Activated CD8-positive, alpha-beta T cell treated with anti-CD3 and anti-CD28 coated beads, Interleukin-2, amount 10 ng/mL, durations not matched to agents 7 days and 5 days (primary cell): ENCODE measurements at regions not wholly inside any gene's neighbourhood (a gene's known extent, or its start where the extent isn't known, plus 50 kb on each side); places are given as distances from the start of the nearest gene placed in this dataset.
"Not testable (repeated sequence)": the region's sequence is repeated elsewhere in the genome, so short reads cannot be mapped to it uniquely, and the experiment has no call there.

Source experiments
- ATAC-seq: fragments of 150-1000 bp; cut with Tn5 transposase; one replicate; pipeline ENCODE4 v1.10.0; 2021; ENCODE audit warnings: moderate library complexity
- CTCF ChIA-PET: fragments of 350-600 bp; sonication (Branson Sonifier 250); formaldehyde crosslinking; loops from one replicate; lab custom pipeline; 2021; ENCODE audit warnings: antibody characterized with exemption; lab: Charles Lee
- POLR2A ChIA-PET: fragments of 350-600 bp; sonication (Branson Sonifier 250); formaldehyde crosslinking; loops from one replicate; lab custom pipeline; 2021; ENCODE audit warnings: antibody characterized with exemption; lab: Charles Lee
- DNase-seq: peaks from one replicate; pipeline ENCODE4 v3.0.0-alpha.2; 2020
- H3K27ac Mint-ChIP-seq: one replicate; pipeline ENCODE4 v1.8.0; 2021; ENCODE audit warnings: mild to moderate bottlenecking, mixed read lengths
- H3K27me3 Mint-ChIP-seq: one replicate; pipeline ENCODE4 v1.8.0; 2021; ENCODE audit warnings: low read depth, mixed read lengths
- H3K36me3 Mint-ChIP-seq: one replicate; pipeline ENCODE4 v1.8.0; 2021; ENCODE audit warnings: low read depth, mixed read lengths
- H3K4me1 Mint-ChIP-seq: one replicate; pipeline ENCODE4 v1.8.0; 2021; ENCODE audit warnings: low read depth, mixed read lengths
- H3K4me3 Mint-ChIP-seq: one replicate; pipeline ENCODE4 v1.8.0; 2021; ENCODE audit warnings: mild to moderate bottlenecking, mixed read lengths
- H3K9me3 Mint-ChIP-seq: one replicate; pipeline ENCODE4 v1.8.0; 2022; ENCODE audit warnings: mixed read lengths; ENCODE audit not compliant: insufficient read depth

GRCh38 chr3:187507266-187507665 is 139.1 kb downstream of the RTP4 start:
- DNase-seq (no peak), ATAC-seq (no peak)
- no peak overlapping the region for H3K4me3 Mint-ChIP-seq
- H3K36me3 Mint-ChIP-seq: no peaks in the 10 kb centered on the region
- no peaks in the 10 kb centered on the region for H3K9me3 Mint-ChIP-seq
- H3K27ac Mint-ChIP-seq: no peak overlapping the region
- CTCF ChIA-PET: no interaction called here
- POLR2A ChIA-PET: no interaction called here
- H3K27me3 Mint-ChIP-seq: peaks cover 2% of the 10 kb centered on the region
- H3K4me1 Mint-ChIP-seq: no peaks in the 10 kb centered on the region

GRCh38 chr3:187504435-187504834 is 136.2 kb downstream of the RTP4 start:
- ATAC-seq (no peak), DNase-seq (no peak)
- ChIA-PET POLR2A (no interaction called here), CTCF (no interaction called here)
- H3K9me3 Mint-ChIP-seq: no peaks in the 10 kb centered on the region
- H3K27ac Mint-ChIP-seq: no peak overlapping the region
- H3K4me3 Mint-ChIP-seq: no peak overlapping the region
- no peaks in the 10 kb centered on the region for H3K4me1 Mint-ChIP-seq
- H3K36me3 Mint-ChIP-seq: no peaks in the 10 kb centered on the region
- peaks cover 6% of the 10 kb centered on the region for H3K27me3 Mint-ChIP-seq

- Mint-ChIP-seq H3K27ac (no peak overlapping the region), H3K9me3 (no peaks in the 10 kb centered on the region), H3K27me3 (peaks cover 19% of the 10 kb centered on the region), H3K36me3 (no peaks in the 10 kb centered on the region), H3K4me3 (no peak overlapping the region), H3K4me1 (no peaks in the 10 kb centered on the region)
- ATAC-seq: no peak
- CTCF ChIA-PET: interaction anchor here (0.7 kb wide), 1 partner anchor 129 kb away, joined by 3 read pairs; no protein-coding TSS in a partner anchor
- POLR2A ChIA-PET: no interaction called here
- DNase-seq: no peak
Observed at GRCh38 chr3:187498211-187498724, 130.1 kb downstream of the RTP4 start.

- no peaks in the 10 kb centered on the region for H3K4me1 Mint-ChIP-seq
- H3K36me3 Mint-ChIP-seq: no peaks in the 10 kb centered on the region
- peaks cover 19% of the 10 kb centered on the region for H3K27me3 Mint-ChIP-seq
- CTCF ChIA-PET: interaction anchor here (1.5 kb wide), 1 partner anchor 178 kb away, joined by 4 read pairs; no protein-coding TSS in a partner anchor
- ATAC-seq (no peak), DNase-seq (no peak)
- no peak overlapping the region for H3K27ac Mint-ChIP-seq
- no peak overlapping the region for H3K4me3 Mint-ChIP-seq
- POLR2A ChIA-PET: no interaction called here
- H3K9me3 Mint-ChIP-seq: no peaks in the 10 kb centered on the region
Observed at GRCh38 chr3:187497052-187497451, 128.9 kb downstream of the RTP4 start.

GRCh38 chr3:187494056-187494455 is 125.9 kb downstream of the RTP4 start:
- ATAC-seq, POLR2A ChIA-PET: not testable (repeated sequence)

GRCh38 chr3:187491371-187491770 is 123.2 kb downstream of the RTP4 start:
- H3K4me3 Mint-ChIP-seq: no peak overlapping the region
- no peaks in the 10 kb centered on the region for H3K36me3 Mint-ChIP-seq
- no peak overlapping the region for H3K27ac Mint-ChIP-seq
- H3K4me1 Mint-ChIP-seq: no peaks in the 10 kb centered on the region
- peaks cover 13% of the 10 kb centered on the region for H3K27me3 Mint-ChIP-seq
- no peak for DNase-seq
- CTCF ChIA-PET: no interaction called here
- ATAC-seq: no peak
- POLR2A ChIA-PET: no interaction called here
- H3K9me3 Mint-ChIP-seq: no peaks in the 10 kb centered on the region

More at GRCh38 chr3:187494056-187494455, 125.9 kb downstream of the RTP4 start:
- H3K27ac Mint-ChIP-seq, DNase-seq, H3K9me3 Mint-ChIP-seq, CTCF ChIA-PET, H3K36me3 Mint-ChIP-seq, H3K4me1 Mint-ChIP-seq, H3K4me3 Mint-ChIP-seq: not testable (repeated sequence)
- H3K27me3 Mint-ChIP-seq: peaks cover 15% of the 10 kb centered on the region

GRCh38 chr3:187490366-187490765 is 122.2 kb downstream of the RTP4 start:
- no peaks in the 10 kb centered on the region for H3K9me3 Mint-ChIP-seq
- H3K27me3 Mint-ChIP-seq: peaks cover 15% of the 10 kb centered on the region
- no peaks in the 10 kb centered on the region for H3K36me3 Mint-ChIP-seq
- H3K27ac Mint-ChIP-seq: no peak overlapping the region
- ATAC-seq (no peak), DNase-seq (no peak)
- no peaks in the 10 kb centered on the region for H3K4me1 Mint-ChIP-seq
- POLR2A ChIA-PET: no interaction called here
- CTCF ChIA-PET: no interaction called here
- no peak overlapping the region for H3K4me3 Mint-ChIP-seq

GRCh38 chr3:187484547-187485295 is 116.5 kb downstream of the RTP4 start:
- Mint-ChIP-seq H3K4me1 (no peaks in the 10 kb centered on the region), H3K27ac (no peak overlapping the region), H3K9me3 (no peaks in the 10 kb centered on the region), H3K27me3 (peaks cover 8% of the 10 kb centered on the region), H3K36me3 (no peaks in the 10 kb centered on the region), H3K4me3 (no peak overlapping the region)
- DNase-seq (no peak), ATAC-seq (no peak)
- ChIA-PET CTCF (no interaction called here), POLR2A (interaction anchor here (0.6 kb wide), 1 partner anchor 20 kb away, joined by 3 read pairs; no protein-coding TSS in a partner anchor)

- peaks cover 4% of the 10 kb centered on the region for H3K9me3 Mint-ChIP-seq
- H3K27me3 Mint-ChIP-seq: peaks cover 2% of the 10 kb centered on the region
- POLR2A ChIA-PET: no interaction called here
- no peaks in the 10 kb centered on the region for H3K4me1 Mint-ChIP-seq
- H3K27ac Mint-ChIP-seq: no peak overlapping the region
- DNase-seq (no peak), ATAC-seq (no peak)
- no peak overlapping the region for H3K4me3 Mint-ChIP-seq
- CTCF ChIA-PET: no interaction called here
- no peaks in the 10 kb centered on the region for H3K36me3 Mint-ChIP-seq
Observed at GRCh38 chr3:187481426-187481825, 113.2 kb downstream of the RTP4 start.

- H3K27ac Mint-ChIP-seq, ATAC-seq, H3K4me1 Mint-ChIP-seq, DNase-seq, H3K27me3 Mint-ChIP-seq, H3K36me3 Mint-ChIP-seq, H3K4me3 Mint-ChIP-seq, POLR2A ChIA-PET, CTCF ChIA-PET: not testable (repeated sequence)
- H3K9me3 Mint-ChIP-seq: peaks cover 28% of the 10 kb centered on the region
Observed at GRCh38 chr3:187475613-187476012, 107.4 kb downstream of the RTP4 start.

- Mint-ChIP-seq H3K27me3 (no peaks in the 10 kb centered on the region), H3K4me1 (no peaks in the 10 kb centered on the region), H3K27ac (no peak overlapping the region), H3K9me3 (peaks cover 28% of the 10 kb centered on the region), H3K4me3 (no peak overlapping the region), H3K36me3 (peaks cover 2% of the 10 kb centered on the region)
- CTCF ChIA-PET: no interaction called here
- DNase-seq (no peak), ATAC-seq (no peak)
- POLR2A ChIA-PET: no interaction called here
Observed at GRCh38 chr3:187473778-187474406, 105.7 kb downstream of the RTP4 start.

GRCh38 chr3:187466306-187466705 is 98.1 kb downstream of the RTP4 start:
- DNase-seq, H3K4me1 Mint-ChIP-seq, H3K36me3 Mint-ChIP-seq, POLR2A ChIA-PET, ATAC-seq, H3K9me3 Mint-ChIP-seq, H3K4me3 Mint-ChIP-seq, H3K27ac Mint-ChIP-seq, H3K27me3 Mint-ChIP-seq: not testable (repeated sequence)
- CTCF ChIA-PET: interaction anchor here (0.7 kb wide), 1 partner anchor 9 kb away, joined by 3 read pairs; no protein-coding TSS in a partner anchor
